ENCODE measurements at regions not wholly inside any gene's neighbourhood (a gene's known extent, or its start where the extent isn't known, plus 50 kb on each side); places are given as distances from the start of the nearest gene placed in this dataset.
A peak's percentile ranks its signal among the peaks of the same experiment; 100 is the strongest.

DNA sequence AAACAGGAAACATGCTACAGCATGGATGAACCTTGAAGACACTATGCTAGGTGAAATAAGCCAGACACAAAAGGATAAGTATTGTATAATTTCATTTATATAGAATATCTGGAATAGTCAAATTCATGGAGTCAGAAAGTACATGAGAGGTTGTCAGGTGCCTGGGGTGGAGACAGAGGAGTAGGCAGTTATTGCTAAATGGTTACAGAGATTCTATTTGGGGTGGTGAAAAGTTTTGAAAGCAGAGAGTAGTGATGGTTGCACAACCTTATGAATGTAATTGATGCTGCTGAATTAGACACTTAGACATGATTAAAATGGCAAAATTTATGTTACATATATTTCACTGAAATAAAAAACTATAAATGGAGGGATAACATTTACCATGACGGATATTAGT lies 197.4 kb downstream of the VAPA start:
- Mint-ChIP-seq H3K27me3 (ENCODE audit: insufficient read depth) (peaks cover 5% of the 10 kb centered on the region), H3K9me3 (no peaks in the 10 kb centered on the region), H3K27ac (no peak overlapping the region), H3K4me3 (no peak overlapping the region), H3K4me1 (ENCODE audit: low read depth) (no peaks in the 10 kb centered on the region), H3K36me3 (ENCODE audit: low read depth) (no peaks in the 10 kb centered on the region)
- DNase-seq (ENCODE audit: low spot score): no peak
- intact Hi-C loops (cut with micrococcal nuclease): no loop called here

DNA sequence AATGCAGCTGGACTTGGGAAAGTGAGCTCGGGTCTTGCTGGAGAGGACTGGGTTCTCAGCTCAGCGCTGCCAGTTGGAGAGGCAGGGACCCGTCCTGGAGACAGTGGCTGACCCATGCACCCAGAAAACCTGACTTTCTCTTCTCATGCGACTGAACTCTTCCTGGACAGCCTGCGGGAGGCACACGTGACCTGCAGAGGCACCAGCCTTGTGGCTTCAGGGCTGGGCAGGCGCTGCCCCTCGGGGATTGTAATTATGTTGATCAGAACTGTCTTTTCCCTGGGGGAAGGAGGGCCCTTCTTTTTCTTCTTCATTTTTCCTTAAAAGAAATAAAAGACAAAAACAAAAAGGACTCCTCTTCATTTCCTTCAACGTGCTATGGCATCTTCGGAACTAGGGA lies 198.1 kb downstream of the VAPA start:
- Mint-ChIP-seq H3K27ac (no peak overlapping the region), H3K27me3 (ENCODE audit: insufficient read depth) (peaks cover 3% of the 10 kb centered on the region), H3K36me3 (ENCODE audit: low read depth) (no peaks in the 10 kb centered on the region), H3K4me3 (no peak overlapping the region), H3K9me3 (no peaks in the 10 kb centered on the region), H3K4me1 (ENCODE audit: low read depth) (no peaks in the 10 kb centered on the region)
- DNase-seq (ENCODE audit: low spot score): no peak
- intact Hi-C loops (cut with micrococcal nuclease): no loop called here

DNA sequence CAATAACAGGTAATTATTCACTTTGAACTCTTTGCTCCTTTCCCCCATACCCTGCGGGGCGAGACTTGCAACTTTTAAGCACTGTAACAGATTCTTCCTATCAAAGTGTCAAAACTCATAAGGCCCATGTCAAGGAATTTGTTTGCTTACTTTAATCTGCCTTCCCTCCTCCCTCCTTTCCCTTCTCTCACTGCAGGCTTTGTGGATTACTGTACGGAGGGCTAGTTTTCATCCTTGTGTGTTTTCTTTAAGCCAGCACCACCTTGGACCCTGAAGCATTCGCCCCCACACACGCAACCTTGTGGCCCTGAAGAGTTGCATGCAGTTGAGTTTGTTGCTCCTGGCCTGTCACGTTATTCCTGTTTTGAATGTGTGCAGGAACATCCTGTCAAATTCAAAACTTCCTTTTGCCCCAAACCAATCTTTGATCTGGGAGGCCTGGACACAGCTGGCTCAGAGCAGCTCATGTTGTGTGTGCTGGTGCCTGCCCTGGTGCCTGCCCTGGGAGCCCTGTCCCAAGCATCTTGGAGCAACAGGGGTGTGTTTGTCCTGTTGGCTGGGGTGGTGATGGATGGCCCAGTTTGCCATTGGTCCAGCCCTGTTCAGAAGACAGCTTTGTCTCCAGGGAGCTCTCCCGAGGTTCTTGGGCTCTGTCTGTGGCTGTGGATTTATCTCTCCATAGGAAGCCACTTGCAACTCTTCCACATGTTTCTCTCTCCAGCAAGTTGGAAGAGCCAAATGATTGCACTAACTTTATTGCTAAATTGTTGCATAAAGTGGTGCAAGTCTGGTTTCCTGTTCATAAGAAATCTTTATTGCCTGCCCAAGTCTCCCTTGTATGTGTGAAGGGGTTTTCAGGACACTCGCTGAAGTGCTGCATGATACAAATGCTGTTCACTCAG lies 199.6 kb downstream of the VAPA start:
- Mint-ChIP-seq H3K9me3 (peaks cover 2% of the 10 kb centered on the region), H3K36me3 (ENCODE audit: low read depth) (no peaks in the 10 kb centered on the region), H3K4me1 (ENCODE audit: low read depth) (no peaks in the 10 kb centered on the region), H3K27me3 (ENCODE audit: insufficient read depth) (peaks cover 4% of the 10 kb centered on the region), H3K4me3 (no peak overlapping the region), H3K27ac (no peak overlapping the region)
- intact Hi-C loops (cut with micrococcal nuclease): no loop called here
- DNase-seq (ENCODE audit: low spot score): no peak

DNA sequence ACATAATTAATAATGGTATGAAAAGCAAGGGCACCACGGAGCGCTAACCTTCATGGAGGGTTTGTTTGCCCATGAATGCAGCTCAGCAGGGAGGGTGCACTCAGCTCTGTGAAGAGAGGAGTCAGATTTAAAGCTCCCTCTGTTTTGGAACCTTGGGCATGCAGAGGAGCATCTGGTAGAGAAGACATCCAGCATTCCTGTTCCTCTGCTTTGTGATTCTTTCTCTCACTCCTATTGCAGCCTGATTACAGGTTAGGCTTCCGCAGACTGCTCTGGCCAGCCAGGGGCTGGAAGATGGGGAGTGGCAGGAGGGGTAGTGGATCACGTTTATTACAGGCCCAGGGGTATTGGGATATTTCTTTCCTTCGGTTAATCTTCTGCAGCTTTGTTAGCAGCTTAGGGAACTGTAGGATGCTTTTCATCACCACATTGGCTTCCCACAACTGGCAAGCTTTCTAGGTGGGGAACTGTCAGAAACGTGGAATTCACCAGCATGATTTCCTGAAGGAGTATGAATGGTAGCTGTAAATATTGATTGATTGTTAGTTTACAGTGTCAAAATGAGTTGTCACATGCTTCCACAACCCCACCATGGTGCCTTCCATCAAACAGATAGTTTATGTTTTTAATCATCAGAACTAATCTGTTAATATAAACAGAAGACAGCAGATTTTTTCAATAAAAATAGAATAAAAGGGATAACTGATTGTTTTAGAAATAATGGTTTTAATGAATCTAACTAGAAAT lies 201.1 kb downstream of the VAPA start:
- Mint-ChIP-seq H3K9me3 (peaks cover 5% of the 10 kb centered on the region), H3K4me1 (ENCODE audit: low read depth) (no peaks in the 10 kb centered on the region), H3K27ac (no peak overlapping the region), H3K4me3 (no peak overlapping the region), H3K27me3 (ENCODE audit: insufficient read depth) (peaks cover 8% of the 10 kb centered on the region), H3K36me3 (ENCODE audit: low read depth) (no peaks in the 10 kb centered on the region)
- DNase-seq (ENCODE audit: low spot score): no peak
- intact Hi-C loops (cut with micrococcal nuclease): no loop called here

DNA sequence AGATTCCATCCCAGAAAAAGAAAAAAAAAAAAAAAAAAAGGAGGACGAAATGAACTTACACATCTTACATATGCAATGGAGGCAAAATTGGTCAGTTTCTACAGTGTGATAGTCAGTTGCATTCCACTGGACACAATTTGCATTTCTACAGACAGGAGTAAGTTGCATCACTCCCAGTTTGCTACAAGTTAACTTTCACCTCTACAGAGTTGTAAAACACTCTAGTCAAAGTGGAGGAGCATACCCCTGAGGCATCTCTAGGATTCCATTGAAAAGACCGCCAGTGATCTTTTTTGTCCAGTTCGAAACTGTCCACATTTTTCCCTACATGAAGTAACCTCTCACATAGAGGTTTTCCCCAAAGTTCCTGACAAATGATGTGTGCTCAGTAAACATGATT lies 202.8 kb downstream of the VAPA start:
- no peak overlapping the region for H3K4me3 Mint-ChIP-seq
- H3K27me3 Mint-ChIP-seq (ENCODE audit: insufficient read depth): peaks cover 8% of the 10 kb centered on the region
- H3K9me3 Mint-ChIP-seq: peaks cover 5% of the 10 kb centered on the region
- intact Hi-C loops (cut with micrococcal nuclease): no loop called here
- H3K4me1 Mint-ChIP-seq (ENCODE audit: low read depth): no peaks in the 10 kb centered on the region
- no peak overlapping the region for H3K27ac Mint-ChIP-seq
- no peaks in the 10 kb centered on the region for H3K36me3 Mint-ChIP-seq (ENCODE audit: low read depth)
- DNase-seq (ENCODE audit: low spot score): no peak

DNA sequence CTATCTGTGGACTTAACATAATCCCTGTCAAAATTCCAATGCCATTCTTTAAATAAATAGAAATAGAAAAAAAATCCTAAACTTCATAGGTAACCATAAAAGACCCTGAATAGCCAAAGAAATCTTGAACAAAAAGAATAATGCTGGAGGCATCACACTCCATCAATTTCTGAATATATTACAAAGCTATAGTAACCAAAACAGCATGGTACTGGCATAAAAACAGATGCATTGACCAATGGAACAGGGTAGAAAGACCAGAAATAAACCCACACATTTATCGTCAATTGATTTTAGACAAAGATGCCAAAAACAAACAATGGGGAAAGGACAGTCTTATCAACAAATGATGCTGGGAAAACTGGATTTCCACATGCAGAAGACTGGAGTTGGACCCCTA lies 205.7 kb downstream of the VAPA start:
- Mint-ChIP-seq H3K27ac (no peak overlapping the region), H3K27me3 (ENCODE audit: insufficient read depth) (peaks cover 8% of the 10 kb centered on the region), H3K4me1 (ENCODE audit: low read depth) (peaks cover 24% of the 10 kb centered on the region), H3K9me3 (peaks cover 5% of the 10 kb centered on the region), H3K36me3 (ENCODE audit: low read depth) (no peaks in the 10 kb centered on the region), H3K4me3 (no peak overlapping the region)
- intact Hi-C loops (cut with micrococcal nuclease): no loop called here
- DNase-seq (ENCODE audit: low spot score): no peak

DNA sequence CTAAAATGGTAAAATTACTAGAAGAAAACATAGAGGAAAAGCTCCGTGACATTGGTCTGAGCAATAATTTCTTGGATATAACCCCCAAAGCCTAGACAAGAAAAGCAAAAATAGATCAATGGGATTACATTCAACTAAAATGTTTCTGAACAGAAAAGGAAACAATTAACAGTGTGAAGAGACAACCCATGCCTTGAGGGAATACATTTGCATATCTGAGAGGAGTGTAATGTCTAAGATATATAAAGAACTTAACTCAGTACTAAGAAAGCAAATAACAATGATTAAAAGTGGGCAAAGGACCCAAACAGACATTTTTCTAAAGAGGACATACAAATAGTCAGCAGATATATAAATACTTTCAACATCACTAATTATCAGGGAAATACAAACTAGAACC lies 206.2 kb downstream of the VAPA start:
- Mint-ChIP-seq H3K27ac (no peak overlapping the region), H3K4me3 (no peak overlapping the region), H3K4me1 (ENCODE audit: low read depth) (peaks cover 25% of the 10 kb centered on the region), H3K27me3 (ENCODE audit: insufficient read depth) (peaks cover 8% of the 10 kb centered on the region), H3K36me3 (ENCODE audit: low read depth) (no peaks in the 10 kb centered on the region), H3K9me3 (peaks cover 5% of the 10 kb centered on the region)
- intact Hi-C loops (cut with micrococcal nuclease): loop anchor here (10.0 kb wide), 1 partner anchor 405 kb away; the partner anchor contains the start of gene NAPG
- DNase-seq (ENCODE audit: low spot score): no peak

DNA sequence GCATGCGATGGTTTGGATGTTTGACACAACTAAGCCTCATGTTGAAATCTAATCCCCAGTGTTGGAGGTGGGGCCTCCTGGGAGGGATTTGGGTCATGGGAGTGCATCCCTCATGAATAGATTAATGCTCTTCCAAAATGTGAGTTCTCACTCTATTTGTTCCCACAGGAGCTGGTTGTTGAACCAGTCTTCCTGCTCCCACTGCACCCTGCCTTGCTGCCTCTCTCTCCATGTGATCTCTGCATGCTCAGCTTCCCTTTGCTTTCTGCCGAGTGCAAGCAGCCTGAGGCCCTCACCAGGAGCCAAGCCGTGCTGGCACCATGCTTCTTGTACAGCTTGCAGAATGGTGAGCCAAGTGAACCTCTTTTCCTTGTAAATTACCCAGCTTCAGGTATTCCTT lies 206.8 kb downstream of the VAPA start:
- Mint-ChIP-seq H3K27ac (no peak overlapping the region), H3K27me3 (ENCODE audit: insufficient read depth) (peaks cover 8% of the 10 kb centered on the region)

DNA sequence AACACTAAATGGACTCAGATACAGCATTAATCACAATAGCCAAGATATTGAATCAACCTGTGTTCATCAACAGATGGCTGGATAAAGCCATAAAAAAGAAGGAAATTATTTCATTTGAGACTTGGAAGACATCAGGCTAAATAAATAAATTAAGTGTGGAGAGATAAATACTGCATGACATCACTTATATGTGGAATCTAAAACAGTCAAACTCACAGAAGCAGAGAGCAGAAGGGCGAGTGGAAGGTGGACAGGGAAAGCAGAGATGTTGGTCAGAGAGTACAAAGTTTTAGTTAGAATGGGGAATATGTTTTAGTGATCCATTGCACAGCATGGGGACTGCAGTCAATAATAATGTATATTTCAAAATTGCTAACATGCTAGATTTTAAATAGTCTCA lies 207.2 kb downstream of the VAPA start:
- peaks cover 25% of the 10 kb centered on the region for H3K4me1 Mint-ChIP-seq (ENCODE audit: low read depth)
- no peak for DNase-seq (ENCODE audit: low spot score)
- H3K27me3 Mint-ChIP-seq (ENCODE audit: insufficient read depth): peaks cover 5% of the 10 kb centered on the region
- intact Hi-C loops (cut with micrococcal nuclease): loop anchor here (10.0 kb wide), 1 partner anchor 404 kb away; the partner anchor contains the start of gene NAPG
- peaks cover 5% of the 10 kb centered on the region for H3K9me3 Mint-ChIP-seq
- H3K4me3 Mint-ChIP-seq: no peak overlapping the region
- no peaks in the 10 kb centered on the region for H3K36me3 Mint-ChIP-seq (ENCODE audit: low read depth)
- H3K27ac Mint-ChIP-seq: no peak overlapping the region

More for the DNA sequence above, 206.8 kb downstream of the VAPA start:
- H3K36me3 Mint-ChIP-seq (ENCODE audit: low read depth): no peaks in the 10 kb centered on the region
- peaks cover 5% of the 10 kb centered on the region for H3K9me3 Mint-ChIP-seq
- DNase-seq (ENCODE audit: low spot score): no peak
- H3K4me3 Mint-ChIP-seq: no peak overlapping the region
- H3K4me1 Mint-ChIP-seq (ENCODE audit: low read depth): peaks cover 25% of the 10 kb centered on the region
- intact Hi-C loops (cut with micrococcal nuclease): loop anchor here (10.0 kb wide), 1 partner anchor 404 kb away; the partner anchor contains the start of gene NAPG

DNA sequence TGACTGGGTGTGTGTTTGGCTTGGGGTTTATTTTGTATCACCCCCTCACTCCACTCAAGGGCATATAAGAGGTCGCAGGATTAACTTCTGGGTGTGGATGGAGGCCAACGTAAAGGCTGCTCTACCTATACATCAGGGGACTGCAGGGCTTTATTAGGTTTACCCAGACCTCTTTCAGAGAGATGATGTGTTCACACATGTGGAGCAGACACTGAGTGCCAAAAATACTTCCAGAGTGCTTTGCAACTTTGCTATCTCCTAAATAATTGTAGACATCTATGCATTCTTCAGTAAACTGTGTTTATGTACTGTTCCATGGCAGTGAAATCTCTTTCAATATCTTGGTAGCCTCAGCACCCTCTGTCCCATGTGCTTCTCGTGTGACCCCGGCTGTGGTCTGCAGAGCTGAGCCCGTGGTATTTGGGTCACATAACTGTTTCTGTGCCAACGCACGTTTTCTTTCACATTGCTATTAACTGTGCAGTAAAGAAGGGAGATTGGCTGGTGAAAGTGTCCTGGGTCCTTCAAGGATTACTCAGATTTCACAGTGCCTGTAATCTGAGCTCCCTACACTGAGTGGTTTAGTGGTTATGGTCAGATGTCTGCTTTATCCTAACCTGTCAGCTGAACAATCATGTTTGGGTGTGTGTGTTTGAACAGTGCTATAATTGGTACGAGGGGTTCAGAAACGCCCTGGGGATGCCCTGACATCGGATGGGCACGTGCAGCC lies 208.1 kb downstream of the VAPA start:
- Mint-ChIP-seq H3K36me3 (ENCODE audit: low read depth) (no peaks in the 10 kb centered on the region), H3K27ac (no peak overlapping the region), H3K9me3 (peaks cover 5% of the 10 kb centered on the region), H3K4me3 (no peak overlapping the region), H3K4me1 (ENCODE audit: low read depth) (peaks cover 25% of the 10 kb centered on the region), H3K27me3 (ENCODE audit: insufficient read depth) (peaks cover 8% of the 10 kb centered on the region)
- no peak for DNase-seq (ENCODE audit: low spot score)
- intact Hi-C loops (cut with micrococcal nuclease): loop anchor here (10.0 kb wide), 1 partner anchor 403 kb away; the partner anchor contains the start of gene NAPG

DNA sequence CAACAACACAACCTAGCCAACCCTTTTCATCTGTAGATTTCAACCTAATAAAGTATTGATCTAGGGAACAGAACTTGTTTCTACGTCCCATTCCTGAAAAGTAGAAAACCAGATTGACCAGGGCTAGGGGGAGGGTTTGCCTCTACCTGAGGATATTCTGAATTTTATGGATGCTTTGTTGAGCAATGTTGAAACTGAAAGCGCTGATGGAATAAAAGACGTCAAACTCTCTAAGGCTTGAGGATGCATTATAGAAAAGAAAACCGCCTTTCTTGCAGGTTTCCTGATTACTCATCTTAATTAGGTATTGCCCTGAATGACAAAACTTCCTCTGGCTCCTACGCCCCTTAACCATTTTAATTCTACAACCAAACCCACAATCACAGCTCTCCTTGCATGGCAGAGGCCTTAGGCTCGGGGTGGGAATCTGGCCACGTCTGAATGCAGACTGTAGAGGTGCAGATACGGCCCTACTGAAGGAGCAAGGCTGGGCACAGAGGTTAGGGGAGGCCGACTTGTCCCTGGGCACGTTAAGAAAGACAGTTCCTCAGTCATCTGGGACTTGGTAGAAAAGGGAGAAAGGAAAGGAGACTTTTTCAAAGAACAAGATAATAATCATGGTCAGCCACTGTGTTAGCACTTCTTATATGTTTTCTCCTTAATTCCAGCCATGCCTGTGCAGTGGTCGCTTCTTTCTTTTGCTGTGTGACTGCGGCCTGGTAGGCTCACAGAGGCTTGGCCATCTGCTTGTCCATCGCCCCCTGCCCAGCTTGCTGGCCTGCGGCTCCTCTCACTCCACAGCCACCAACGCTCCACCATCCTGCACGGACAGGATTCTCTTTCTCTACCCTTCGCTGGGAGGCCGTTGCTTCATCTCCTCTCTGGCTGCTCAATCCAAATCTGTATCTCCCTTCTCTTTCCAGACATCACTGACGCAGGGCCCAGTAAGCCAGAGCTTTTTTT lies 209.5 kb downstream of the VAPA start:
- peaks cover 11% of the 10 kb centered on the region for H3K27me3 Mint-ChIP-seq (ENCODE audit: insufficient read depth)
- H3K27ac Mint-ChIP-seq: peak overlapping the region; percentile 72
- peaks cover 4% of the 10 kb centered on the region for H3K9me3 Mint-ChIP-seq
- no peaks in the 10 kb centered on the region for H3K36me3 Mint-ChIP-seq (ENCODE audit: low read depth)
- intact Hi-C loops (cut with micrococcal nuclease): loop anchor here (1.0 to 10.0 kb wide), 3 partner anchors 90 to 402 kb away; partner anchors contain the start of gene NAPG
- peaks cover 25% of the 10 kb centered on the region for H3K4me1 Mint-ChIP-seq (ENCODE audit: low read depth)
- no peak for DNase-seq (ENCODE audit: low spot score)
- peak overlapping the region; percentile 52 for H3K4me3 Mint-ChIP-seq

DNA sequence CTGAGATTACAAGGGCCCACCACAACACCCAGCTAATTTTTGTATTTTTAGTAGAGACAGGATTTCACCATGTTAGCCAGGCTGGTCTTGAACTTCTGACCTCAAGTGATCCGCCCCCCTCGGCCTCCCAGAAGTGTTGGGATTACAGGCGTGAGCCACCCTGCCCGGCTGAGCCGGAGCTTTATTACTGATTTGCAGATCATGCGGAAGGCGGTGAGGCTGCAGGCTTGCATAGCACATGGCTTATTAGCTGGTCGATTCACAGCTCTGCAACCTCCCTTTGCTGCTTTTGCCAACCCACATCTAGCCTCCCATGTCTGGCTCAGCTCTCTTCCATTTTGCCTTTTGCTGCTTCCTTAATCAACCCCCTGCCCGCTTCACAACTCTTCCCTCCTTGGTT lies 210.3 kb downstream of the VAPA start:
- Mint-ChIP-seq H3K9me3 (no peaks in the 10 kb centered on the region), H3K4me1 (ENCODE audit: low read depth) (peaks cover 25% of the 10 kb centered on the region), H3K36me3 (ENCODE audit: low read depth) (no peaks in the 10 kb centered on the region), H3K27ac (no peak overlapping the region), H3K27me3 (ENCODE audit: insufficient read depth) (peaks cover 9% of the 10 kb centered on the region), H3K4me3 (no peak overlapping the region)
- intact Hi-C loops (cut with micrococcal nuclease): loop anchor here (10.0 kb wide), 1 partner anchor 401 kb away; the partner anchor contains the start of gene NAPG
- no peak for DNase-seq (ENCODE audit: low spot score)
